Medulla oblongata (tissue), 1 donor: ENCODE measurements at regions not wholly inside any gene's neighbourhood (a gene's known extent, or its start where the extent isn't known, plus 50 kb on each side); places are given as distances from the start of the nearest gene placed in this dataset.

Experiments used
- DNase-seq: peaks from one replicate; pipeline ENCODE4 v3.0.0-alpha.2; 2015; ENCODE audit errors: extremely low spot score

- DNase-seq, result no peak
Observed at GRCh38 chr6:44712353-44713111, 325.0 kb downstream of the CDC5L start.

- no peak for DNase-seq
Observed at GRCh38 chr6:44715188-44715587, 327.7 kb downstream of the CDC5L start.

- no peak for DNase-seq
Observed at GRCh38 chr6:44715925-44716324, 328.4 kb downstream of the CDC5L start.

- no peak for DNase-seq
Observed at GRCh38 chr6:44717431-44717830, 329.9 kb downstream of the CDC5L start.

GRCh38 chr6:44721954-44722578, 334.6 kb downstream of the CDC5L start:
- no peak for DNase-seq

- DNase-seq, result no peak
Observed at GRCh38 chr6:44722736-44723135, 335.2 kb downstream of the CDC5L start.

GRCh38 chr6:44723439-44724197, 336.1 kb downstream of the CDC5L start:
- no peak for DNase-seq

- DNase-seq, result no peak
Observed at GRCh38 chr6:44725070-44725469, 337.6 kb downstream of the CDC5L start.

- DNase-seq, result no peak
Observed at GRCh38 chr6:44727651-44728630, 340.4 kb downstream of the CDC5L start.

- no peak for DNase-seq
Observed at GRCh38 chr6:44730771-44731391, 343.4 kb downstream of the CDC5L start.

GRCh38 chr6:44731485-44732095, 344.1 kb downstream of the CDC5L start:
- DNase-seq, result no peak

- no peak for DNase-seq
Observed at GRCh38 chr6:44732243-44732642, 344.7 kb downstream of the CDC5L start.

- no peak for DNase-seq
Observed at GRCh38 chr6:44733126-44733525, 345.6 kb downstream of the CDC5L start.

GRCh38 chr6:44733868-44734267, 346.4 kb downstream of the CDC5L start:
- DNase-seq, result peak; percentile 58

- DNase-seq, result no peak
Observed at GRCh38 chr6:44734886-44735629, 347.6 kb downstream of the CDC5L start.

GRCh38 chr6:44735630-44735963, 348.1 kb downstream of the CDC5L start:
- DNase-seq, result no peak

GRCh38 chr6:44737341-44737740, 349.8 kb downstream of the CDC5L start:
- DNase-seq, result no peak

- no peak for DNase-seq
Observed at GRCh38 chr6:44737829-44738528, 350.5 kb downstream of the CDC5L start.

GRCh38 chr6:44738601-44739146, 351.2 kb downstream of the CDC5L start:
- no peak for DNase-seq
